SKM-1 (cell line): ENCODE measurements at regions not wholly inside any gene's neighbourhood (a gene's known extent, or its start where the extent isn't known, plus 50 kb on each side); places are given as distances from the start of the nearest gene placed in this dataset.

Experiments
- DNase-seq: peaks from one replicate; lab custom pipeline; 2025; ENCODE audit not compliant: unreplicated experiment; lab: John Stamatoyannopoulos, UW

DNA sequence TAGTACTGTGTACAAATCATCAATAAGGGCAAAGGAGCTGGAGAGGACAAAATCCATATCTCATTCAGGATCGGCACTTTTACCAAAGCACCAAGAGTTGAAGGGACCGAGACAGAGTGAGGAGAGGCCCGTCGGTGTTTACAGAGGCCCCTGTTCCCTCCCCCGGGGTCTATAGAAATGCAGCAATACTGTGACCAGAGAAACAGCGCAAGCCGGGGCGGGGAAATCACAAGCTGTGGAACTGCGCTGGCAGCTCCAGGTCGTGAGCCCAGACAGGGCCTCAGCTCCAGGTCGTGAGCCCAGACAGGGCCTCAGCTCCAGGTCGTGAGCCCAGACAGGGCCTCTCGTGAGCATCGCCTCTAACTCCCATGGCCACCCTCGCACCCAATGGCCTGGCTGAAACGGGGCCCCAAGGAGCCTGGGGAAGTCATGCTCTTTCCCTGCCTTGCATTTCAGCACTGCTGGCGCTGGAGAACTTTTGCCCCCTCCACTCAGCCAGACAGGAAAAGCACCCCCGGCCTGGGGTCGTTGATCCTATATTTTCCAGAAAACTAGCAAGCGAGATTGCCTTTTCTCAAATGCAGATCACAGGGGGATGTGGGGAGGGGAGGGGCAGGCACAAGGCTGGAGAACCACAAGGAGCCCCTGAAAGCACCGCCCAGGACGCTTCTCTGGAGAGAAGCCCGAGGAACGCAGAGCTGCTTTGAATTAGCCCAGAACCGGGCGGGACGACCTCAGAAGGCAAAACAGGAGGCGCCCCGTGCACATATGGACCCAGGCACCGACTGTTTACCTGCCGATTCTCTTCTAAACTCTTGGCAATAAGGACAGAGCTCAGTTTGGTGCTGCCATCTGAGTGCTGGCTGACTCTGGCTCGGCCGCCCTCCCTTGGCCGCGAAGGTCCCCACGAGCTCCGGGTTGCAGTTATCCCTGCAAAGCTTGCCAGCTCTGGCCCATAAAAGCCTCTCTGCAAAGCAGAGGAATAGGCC lies 223.7 kb downstream of the ACKR3 start:
- DNase-seq = no peak

DNA sequence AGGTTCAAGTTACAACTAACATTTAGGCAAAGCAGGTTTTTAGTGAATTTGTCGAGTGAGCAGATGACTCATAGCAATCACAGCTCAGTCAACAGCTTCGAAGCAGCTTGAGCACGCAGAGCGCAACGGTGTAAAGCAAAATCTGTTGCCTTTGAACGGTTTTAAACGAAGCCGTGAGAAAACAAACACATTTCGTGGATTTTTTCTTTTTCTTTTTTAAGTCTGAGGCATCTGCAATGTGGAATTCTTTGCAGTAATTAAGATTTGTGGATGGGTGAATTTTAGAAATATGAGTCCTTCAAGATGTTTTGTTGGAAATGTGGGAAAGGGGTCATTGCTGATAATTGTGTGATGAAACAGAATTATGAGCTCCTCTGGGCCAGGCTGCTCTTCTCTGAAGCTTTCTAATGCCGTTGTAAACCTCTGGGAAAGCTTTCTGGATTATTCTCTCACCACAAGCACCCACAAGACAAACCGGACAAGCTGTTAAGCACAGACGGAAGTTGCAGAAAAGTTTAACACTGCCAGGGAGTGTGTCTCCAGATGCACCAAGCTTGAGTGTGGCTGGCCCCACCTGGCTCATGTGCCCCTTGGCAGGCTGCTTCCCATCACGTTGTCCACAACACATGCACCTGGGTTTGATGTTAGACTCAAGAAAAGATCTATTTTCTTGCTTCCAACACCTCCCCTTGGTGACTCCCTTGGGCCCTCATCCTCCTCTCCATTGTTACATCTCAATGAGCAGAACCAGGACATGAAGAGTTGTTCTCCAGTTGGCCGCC lies 224.7 kb downstream of the ACKR3 start:
- no peak for DNase-seq

DNA sequence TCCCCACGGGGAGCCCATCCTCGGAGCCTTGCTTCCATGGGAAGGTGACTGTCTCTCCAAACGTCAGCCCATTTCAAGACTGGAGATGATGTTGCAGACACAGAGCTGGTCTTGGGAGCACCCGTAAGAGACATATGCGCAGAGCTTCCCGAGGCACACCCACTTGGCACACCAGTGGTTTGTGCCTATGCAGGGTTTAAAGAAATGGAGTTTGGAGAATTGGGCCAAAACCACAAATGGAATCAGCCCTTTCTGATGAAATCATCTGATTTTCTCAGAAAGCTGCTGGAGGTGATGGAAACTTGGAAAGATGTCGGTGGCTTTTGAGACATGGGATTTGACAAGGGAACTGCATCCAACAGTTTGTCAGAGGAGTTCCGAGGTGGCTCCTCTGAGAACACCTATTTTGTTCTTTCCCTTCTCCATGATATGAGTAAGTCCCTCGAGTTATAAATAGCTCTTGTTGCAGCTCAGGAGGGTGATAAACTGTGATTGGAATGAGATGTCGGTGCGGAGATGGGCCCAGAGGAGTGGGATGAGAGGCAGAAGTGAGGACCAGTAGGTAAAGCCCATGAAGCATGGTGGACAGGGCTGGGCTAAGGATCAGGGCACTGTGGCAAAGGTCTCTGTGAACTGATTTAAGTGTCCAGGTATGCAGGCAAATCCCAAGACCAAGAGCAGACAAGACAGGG lies 225.7 kb downstream of the ACKR3 start:
- DNase-seq = no peak

DNA sequence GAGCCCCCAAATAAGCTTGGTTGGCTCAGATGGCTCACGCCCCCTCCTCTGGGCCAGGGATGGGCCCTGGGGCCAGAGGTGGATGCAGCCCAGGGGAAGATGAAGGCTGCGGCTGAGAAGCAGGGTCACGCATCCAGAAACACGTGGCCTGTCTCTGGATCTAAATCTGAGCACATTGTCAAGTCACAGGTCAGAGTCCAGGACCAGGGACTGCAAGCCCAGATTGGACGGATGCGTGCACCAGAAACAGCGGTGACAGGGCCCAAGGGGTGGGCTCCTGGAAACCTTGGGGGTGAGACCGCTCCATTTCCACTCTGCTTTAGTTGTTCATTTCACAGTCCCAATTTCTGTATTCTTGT lies 226.2 kb downstream of the ACKR3 start:
- DNase-seq = no peak

DNA sequence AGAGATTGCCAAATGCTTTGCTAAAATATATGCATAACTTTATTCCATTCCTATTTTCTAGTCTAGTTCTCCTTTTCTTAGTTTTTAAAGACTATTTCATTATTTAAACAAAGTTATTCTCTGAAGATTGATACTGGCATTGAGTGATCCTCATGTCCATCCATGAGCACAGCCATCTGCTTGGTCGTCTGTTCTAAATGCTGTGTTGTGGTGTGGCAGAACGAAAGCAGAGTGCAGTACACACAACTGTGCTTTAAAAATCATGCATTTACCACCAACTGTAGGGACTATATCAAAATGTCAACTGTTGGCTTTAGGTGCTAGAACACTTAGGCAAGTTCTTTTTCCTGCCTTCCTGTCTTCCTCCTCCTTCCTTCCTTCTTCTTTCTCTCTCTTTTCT lies 226.6 kb downstream of the ACKR3 start:
- DNase-seq = no peak

DNA sequence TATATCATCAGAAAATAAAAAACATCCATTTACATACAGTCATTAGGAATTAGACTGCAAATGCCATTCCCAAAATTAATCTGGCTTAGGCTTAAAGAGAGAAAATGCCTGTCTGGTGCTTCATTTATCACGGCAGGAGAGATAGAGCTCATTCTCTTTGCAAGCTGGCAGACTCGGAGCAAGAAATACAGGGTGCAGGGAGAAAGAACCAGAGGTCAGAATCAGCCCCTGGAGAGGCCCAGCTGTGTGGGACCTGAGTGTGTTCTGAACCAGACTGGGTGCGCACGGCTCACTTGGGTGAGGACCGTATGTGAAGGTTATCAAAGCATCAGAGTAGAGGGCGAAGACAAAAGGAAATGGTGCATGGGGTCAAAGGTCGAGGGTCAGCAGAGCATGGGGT lies 227.8 kb downstream of the ACKR3 start:
- DNase-seq = no peak

DNA sequence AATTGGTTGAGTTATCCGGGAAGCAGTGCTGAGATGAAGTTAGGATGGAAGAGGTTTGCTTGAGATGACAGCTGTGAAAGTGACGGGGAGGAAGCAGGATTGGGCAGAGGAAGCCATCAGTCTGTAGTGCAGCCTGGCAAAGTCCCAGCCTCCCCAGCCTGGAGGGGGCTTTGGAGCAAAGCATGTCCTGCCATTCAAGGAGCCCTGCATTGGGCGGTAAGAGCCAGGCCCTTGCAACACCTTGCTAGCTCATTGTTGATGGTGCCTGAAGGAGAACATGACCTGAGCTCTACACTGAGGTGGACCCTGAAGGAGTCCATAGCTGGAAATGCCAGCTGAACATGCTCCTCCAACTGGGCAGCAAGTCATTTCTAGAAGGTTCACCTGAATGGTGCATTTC lies 228.9 kb downstream of the ACKR3 start:
- DNase-seq = no peak

DNA sequence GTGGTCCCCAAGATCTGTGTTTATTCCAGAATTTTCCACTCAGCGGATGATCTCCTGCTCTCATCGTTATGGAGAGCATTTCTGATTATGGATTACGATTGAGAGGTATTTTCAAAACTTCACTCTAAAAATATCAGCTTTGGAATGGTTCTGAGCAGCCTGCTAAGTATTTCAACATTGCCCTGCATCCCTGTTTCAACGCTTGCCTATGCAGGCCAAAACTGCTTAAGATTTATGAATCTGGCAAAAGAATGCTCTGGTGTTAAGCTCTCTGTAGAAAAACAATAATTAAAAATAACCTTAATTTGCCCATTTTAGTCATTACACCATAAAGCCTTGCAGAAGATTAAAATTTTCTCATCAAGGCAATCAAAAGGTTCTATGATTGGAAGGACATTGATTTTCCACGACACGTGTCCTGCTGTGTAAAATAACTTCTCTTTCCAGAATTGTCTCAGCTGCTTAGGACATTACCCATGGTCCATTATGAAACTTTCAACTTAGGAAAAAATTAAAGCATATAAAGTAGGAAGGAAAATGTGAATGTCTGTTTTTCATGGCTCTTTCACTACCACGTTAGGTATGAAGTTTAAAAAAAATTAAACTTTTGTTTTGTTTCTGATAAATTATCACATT lies 229.9 kb downstream of the ACKR3 start:
- DNase-seq = no peak

DNA sequence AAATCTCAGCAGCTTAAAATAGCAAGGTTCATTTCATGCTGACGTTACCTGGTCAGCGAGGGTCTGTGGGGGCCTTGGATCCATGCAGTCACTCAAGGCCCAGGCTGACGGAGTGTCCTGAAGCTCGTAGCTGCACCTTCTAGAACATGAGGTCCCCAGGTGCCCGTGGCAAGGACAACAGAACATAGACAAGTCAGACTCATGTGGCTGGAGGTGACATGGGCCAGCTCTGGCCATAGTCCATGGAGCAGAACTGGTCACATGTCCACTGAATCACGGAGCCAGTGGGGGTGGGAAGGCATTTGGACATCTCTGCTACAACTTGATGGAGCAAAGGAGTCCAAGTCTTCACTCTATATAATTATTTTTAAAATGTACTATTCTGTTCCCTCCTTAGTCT lies 233.2 kb downstream of the ACKR3 start:
- no peak for DNase-seq

DNA sequence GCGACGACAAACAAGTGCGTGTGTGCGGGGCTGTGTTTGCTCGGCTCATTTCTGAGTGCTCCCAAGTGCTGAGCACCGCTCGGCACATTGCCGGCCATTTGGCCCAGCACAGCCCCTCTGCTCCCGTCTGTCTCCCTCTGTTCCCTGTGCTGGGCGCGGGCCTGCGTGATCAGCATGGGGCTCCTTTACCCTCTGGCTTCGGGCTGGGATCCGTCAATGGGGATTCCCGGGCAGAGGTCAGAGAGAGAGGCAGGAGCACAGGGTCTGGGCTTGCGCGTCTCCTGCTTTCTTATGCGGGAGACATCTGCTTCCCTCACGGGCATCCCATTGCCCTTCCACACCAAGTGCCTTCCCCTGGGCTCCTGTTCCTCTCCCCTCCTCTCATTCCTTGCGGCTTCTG lies 234.0 kb downstream of the ACKR3 start:
- DNase-seq = no peak

DNA sequence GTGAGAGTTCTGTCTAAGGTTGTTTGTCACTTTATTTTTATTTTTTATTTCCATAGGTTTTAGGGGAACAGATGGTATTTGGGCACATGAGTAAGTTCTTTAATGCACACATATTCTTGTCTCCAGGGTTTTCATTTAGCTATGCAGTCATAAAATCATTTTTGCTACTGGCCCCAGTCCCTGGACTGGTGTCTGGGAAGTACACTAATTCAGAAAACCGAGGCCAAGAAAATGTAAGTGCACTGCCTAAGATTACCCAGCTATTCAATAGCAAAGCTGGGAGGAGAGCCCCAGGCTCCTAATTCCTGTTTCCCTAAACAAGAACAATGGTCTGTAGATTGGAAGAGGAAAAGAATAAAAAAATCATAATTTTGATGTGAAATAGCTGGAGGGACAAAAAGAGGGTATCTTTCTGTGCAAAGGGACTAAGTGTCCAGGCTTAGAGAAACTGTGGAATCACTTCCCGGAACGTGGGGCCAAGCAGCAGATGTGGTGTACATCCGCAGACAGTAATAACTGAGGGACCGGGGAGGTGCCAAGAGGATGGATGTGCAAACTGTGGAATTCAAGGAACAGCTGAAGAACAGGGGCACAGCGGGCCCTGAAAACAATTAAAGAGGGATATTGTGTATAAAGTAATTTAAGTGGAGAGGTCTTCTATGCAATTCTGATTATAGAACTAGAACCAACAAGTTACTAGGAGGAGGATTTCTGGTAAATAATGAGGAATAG lies 236.3 kb downstream of the ACKR3 start:
- no peak for DNase-seq

DNA sequence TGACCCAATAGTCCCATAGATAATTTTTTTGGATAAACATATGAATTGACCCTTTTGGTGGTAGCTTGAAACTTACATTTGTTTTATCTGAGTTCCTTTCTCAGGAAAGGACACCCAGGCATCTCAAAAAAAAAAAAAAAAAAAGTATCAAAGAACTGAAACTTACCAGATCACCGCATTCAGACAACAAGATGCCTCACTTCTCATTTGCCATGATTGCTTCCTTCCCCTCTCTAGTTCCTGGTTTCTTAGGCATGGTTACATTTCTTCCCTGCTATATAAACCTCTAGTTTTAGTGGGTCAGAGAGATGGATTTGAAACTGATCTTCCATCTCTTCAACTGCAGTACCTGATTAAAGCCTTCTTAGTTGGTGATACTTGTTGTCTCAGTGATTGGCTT lies 240.1 kb downstream of the ACKR3 start:
- DNase-seq = no peak

DNA sequence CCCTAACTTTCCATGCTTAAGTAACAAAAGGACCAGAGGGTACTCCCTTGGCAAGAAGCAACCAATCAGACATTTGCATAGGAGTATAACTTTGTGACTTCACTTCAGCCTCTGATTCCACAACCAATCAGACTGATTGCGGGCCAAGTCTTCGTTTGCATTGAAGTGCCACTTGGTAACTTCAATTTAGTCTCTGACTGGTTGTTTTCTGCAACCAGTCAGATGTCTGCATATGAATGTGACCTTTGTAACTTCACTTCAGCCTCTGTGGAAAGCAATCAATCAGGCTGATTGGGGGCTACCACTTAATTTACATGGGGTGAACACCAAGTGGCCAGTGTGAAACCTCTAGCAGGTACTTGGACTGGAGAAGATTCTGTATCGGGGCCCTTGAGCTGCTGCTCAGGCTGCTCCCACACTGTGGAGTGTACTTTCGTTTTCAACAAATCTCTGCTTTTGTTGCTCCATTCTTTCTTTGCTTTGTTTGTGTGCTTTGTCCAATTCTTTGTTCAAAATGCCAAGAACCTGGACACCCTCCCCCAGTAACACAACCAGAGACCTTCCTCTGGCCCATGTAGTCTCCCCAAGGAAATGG lies 241.5 kb downstream of the ACKR3 start:
- no peak for DNase-seq

DNA sequence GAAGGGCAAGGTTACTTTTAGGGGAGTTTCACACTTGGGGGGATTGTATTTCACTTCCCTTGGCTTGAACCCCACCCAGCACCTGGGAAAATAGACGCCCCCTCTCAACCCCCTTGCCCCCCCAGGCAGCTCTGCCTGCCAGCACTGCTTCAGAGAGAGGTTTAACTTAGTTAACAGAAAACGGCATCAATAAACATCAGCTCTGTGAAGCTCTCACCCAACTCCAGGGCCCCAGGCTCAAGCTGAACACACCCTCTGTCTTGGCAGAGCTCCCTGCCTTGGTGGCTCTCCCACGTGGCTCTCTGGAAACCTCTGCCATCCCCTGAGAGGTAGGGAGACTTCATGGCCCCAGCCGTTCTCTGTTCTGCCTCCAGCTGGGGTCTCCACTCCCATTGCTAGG lies 244.1 kb downstream of the ACKR3 start:
- DNase-seq = no peak

DNA sequence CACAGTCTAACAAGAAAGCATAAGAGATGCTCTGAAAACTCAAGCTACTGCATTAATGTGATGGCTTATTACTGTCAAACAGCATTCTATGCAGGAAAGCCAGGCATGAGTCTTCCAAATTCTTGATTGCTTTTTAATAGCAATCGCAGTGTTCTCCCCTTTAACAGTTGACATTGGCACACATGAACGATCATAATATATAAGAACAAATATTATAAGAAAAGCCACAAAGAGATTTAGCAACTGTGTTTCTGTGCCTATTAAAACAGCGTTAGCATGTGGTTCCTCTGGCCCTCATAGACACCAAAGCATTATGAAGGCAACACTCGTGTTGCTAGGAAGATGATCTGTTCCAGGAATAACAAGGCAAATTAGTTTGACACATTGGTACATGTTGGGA lies 245.0 kb downstream of the ACKR3 start:
- DNase-seq = no peak

DNA sequence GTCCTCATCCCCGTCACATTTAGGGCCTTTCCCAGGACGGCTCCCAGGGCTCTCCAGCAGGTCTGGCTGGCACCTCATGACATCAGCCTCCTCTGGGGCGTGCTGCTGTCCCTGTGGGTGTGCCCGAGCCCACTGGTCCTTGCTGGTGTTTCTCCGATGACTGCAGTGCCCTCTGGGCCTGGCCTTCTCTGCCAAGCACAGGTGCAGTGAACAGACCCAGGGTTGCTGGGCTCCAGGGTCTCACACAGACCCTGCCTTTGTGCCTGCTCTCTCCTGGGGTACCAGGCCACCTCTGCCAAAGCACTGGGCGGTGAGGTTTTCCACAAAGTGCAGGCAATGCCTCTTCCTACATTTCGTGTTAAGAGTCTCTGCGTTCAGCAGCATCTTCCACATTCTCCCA lies 246.1 kb downstream of the ACKR3 start:
- no peak for DNase-seq

DNA sequence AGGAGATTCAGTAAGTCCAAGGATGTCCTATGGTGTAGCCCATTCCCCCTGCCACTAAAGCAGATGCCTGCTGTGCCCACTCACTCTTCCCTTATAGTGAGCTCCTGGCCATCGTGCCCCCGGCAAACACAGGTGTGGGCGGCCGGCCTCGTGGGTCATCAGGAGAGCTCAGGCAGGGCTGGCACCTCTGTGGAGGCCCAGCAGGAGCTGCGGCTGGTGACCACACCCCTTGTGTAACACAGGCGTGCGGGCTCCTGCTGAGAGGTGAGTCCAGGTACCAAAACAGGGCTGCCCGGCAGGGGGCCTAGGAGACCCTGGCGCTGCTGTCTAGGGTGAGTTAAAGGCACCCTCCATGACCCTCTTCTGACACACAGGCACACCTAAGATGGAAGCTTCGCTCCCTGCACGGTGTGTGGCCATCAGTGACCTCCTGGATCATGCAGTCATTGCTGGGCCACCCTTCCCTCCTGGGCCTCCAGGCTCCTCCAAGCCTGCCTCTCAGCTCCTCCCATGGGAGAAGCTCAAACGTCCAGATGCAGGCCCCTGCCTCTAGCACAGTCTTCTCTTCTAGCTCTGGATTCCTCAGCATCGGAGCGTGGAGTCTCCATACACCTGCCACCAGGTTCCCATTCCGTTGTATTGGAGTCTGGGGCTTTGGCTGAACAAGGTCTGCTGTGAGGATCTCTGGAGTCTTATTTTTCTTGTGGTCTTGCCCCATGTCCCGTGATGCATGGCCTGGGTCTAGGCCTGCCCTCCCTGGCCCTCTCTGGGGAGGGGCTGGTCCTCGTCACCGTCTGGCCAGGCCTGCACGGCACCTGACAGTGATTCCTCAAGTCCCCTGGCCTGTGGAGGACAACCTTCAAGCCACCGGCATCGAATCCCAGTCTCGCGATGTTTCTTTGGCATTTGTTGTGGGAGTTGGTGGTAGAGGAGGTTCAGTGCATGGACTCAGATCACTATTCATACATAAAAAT lies 246.9 kb downstream of the ACKR3 start:
- DNase-seq = no peak

DNA sequence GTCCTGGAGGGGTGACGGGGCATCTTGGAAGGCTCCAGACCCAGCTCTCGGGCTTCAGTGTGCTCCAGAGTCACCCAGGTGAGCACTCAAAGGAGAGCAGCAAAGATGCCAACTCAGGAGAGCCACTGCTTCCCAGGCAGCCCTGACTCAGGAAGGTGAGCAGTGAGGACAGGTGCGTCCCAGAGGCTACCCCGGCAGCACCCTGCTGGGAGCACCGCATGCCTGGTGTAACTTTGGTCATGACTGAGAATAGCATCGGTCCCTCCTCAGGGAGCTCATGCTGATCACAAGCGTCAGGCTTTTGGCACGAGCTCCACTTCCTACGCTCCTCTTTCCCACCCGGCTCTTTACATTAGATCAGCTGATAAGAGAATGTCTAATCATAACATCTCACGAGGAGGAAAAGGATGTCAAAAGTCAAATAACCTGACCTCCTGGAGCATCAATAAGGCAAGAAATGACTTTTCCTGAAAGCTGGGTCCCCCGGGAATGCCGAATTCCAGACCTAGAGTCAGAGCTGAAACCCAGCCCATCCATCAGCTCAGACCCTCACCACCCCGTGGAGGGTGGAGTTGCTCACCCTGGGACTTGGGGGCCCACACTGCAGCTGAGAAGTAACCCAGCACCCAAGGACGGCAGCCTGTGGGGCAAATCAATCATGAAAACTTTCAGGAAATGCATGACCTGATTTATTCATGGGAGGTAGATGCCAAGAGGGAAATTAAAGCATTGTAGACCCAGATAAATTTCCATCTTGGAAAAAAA lies 248.8 kb downstream of the ACKR3 start:
- DNase-seq = no peak
